WTC11 (cell line): ENCODE measurements at regions not wholly inside any gene's neighbourhood (a gene's known extent, or its start where the extent isn't known, plus 50 kb on each side); places are given as distances from the start of the nearest gene placed in this dataset.

Experiments used
- ATAC-seq: fragments of 200-7000 bp; cut with Tn5 transposase; 2 replicates; pipeline ENCODE4 v1.10.0; 2021; ENCODE audit warnings: mild to moderate bottlenecking, moderate library complexity
- CTCF ChIA-PET: fragments of 300-600 bp; sonication (Branson Sonifier 250); formaldehyde crosslinking; loops from one replicate; lab custom pipeline; 2021; ENCODE audit warnings: antibody characterized with exemption; lab: Charles Lee
- POLR2A ChIA-PET: fragments of 350-600 bp; sonication (Branson Sonifier 250); formaldehyde crosslinking; loops from one replicate; lab custom pipeline; 2021; ENCODE audit warnings: antibody characterized with exemption; lab: Charles Lee
- DNase-seq: peaks from one replicate; pipeline ENCODE4 v3.0.0; 2021; ENCODE audit warnings: low spot score
- H3K27ac Mint-ChIP-seq: 2 replicates; pipeline ENCODE4 v1.8.0; 2021; ENCODE audit warnings: mixed read lengths
- H3K27me3 Mint-ChIP-seq: 2 replicates; pipeline ENCODE4 v1.8.0; 2021; ENCODE audit warnings: low read depth, mild to moderate bottlenecking, moderate library complexity, mixed read lengths
- H3K36me3 Mint-ChIP-seq: 2 replicates; pipeline ENCODE4 v1.8.0; 2021; ENCODE audit warnings: mixed read lengths
- H3K4me1 Mint-ChIP-seq: 2 replicates; pipeline ENCODE4 v1.8.0; 2022; ENCODE audit warnings: mixed read lengths
- H3K4me3 Mint-ChIP-seq: 2 replicates; pipeline ENCODE4 v1.8.0; 2021; ENCODE audit warnings: mild to moderate bottlenecking, moderate library complexity, mixed read lengths
- H3K9me3 Mint-ChIP-seq: 2 replicates; pipeline ENCODE4 v1.8.0; 2021; ENCODE audit warnings: mixed read lengths
- CREB1 ChIP-seq: sonication (generic); formaldehyde crosslinking; IDR thresholded peaks from 2 replicates; pipeline ENCODE4 v1.8.0; 2023; ENCODE audit warnings: mild to moderate bottlenecking, missing genetic modification reagents
- CREM ChIP-seq: sonication (generic); formaldehyde crosslinking; IDR thresholded peaks from 2 replicates; pipeline ENCODE4 v1.8.1; 2022; ENCODE audit warnings: mild to moderate bottlenecking, missing genetic modification reagents, moderate library complexity
- CTCF ChIP-seq: fragments of 200-600 bp; IDR thresholded peaks from 2 replicates; pipeline ENCODE4 v1.8.0; 2022; ENCODE audit warnings: antibody characterized with exemption
- ELF4 ChIP-seq: sonication (generic); formaldehyde crosslinking; IDR thresholded peaks from 2 replicates; pipeline ENCODE4 v1.8.1; 2022; ENCODE audit warnings: low read depth, mild to moderate bottlenecking, moderate library complexity, missing genetic modification reagents
- ETV6 ChIP-seq: sonication (generic); formaldehyde crosslinking; IDR thresholded peaks from 2 replicates; pipeline ENCODE4 v1.8.1; 2022; ENCODE audit warnings: mild to moderate bottlenecking, missing genetic modification reagents
- FOXJ3 ChIP-seq: sonication (generic); formaldehyde crosslinking; IDR thresholded peaks from 2 replicates; pipeline ENCODE4 v1.9.0; 2021; ENCODE audit warnings: missing genetic modification reagents, mild to moderate bottlenecking, borderline replicate concordance
- GABPB1 ChIP-seq: sonication (generic); formaldehyde crosslinking; IDR thresholded peaks from 2 replicates; pipeline ENCODE4 v1.8.1; 2023; ENCODE audit warnings: mild to moderate bottlenecking, missing genetic modification reagents
- GRHL2 ChIP-seq: fragments of 250-450 bp; sonication (Bioruptor Pico); IDR thresholded peaks from 2 replicates; pipeline ENCODE4 v1.8.0; 2022; ENCODE audit warnings: mild to moderate bottlenecking, moderate library complexity; ENCODE audit not compliant: insufficient replicate concordance, severe bottlenecking
- MLX ChIP-seq: sonication (generic); formaldehyde crosslinking; IDR thresholded peaks from 2 replicates; pipeline ENCODE4 v1.8.1; 2023; ENCODE audit warnings: mild to moderate bottlenecking, missing genetic modification reagents, moderate library complexity
- MXD4 ChIP-seq: fragments of 250-450 bp; sonication (Bioruptor Pico); IDR thresholded peaks from 2 replicates; pipeline ENCODE4 v1.8.0; 2021; ENCODE audit warnings: mild to moderate bottlenecking, moderate library complexity, borderline replicate concordance
- NFYB ChIP-seq: sonication (generic); formaldehyde crosslinking; conservative IDR thresholded peaks from 2 replicates; pipeline ENCODE4 v1.8.0; 2022; ENCODE audit warnings: low read depth, missing genetic modification reagents
- SMAD3 ChIP-seq: sonication (generic); formaldehyde crosslinking; IDR thresholded peaks from 2 replicates; pipeline ENCODE4 v1.8.0; 2022; ENCODE audit warnings: missing genetic modification reagents, mild to moderate bottlenecking, borderline replicate concordance
- USF1 ChIP-seq: sonication (generic); formaldehyde crosslinking; IDR thresholded peaks from 2 replicates; pipeline ENCODE4 v1.8.0; 2022; ENCODE audit warnings: mild to moderate bottlenecking, missing genetic modification reagents
- ZNF317 ChIP-seq: sonication (generic); formaldehyde crosslinking; IDR thresholded peaks from 2 replicates; pipeline ENCODE4 v1.8.1; 2023; ENCODE audit warnings: low read depth, mild to moderate bottlenecking, moderate library complexity, missing genetic modification reagents, borderline replicate concordance
- ZNF532 ChIP-seq: fragments of 250-450 bp; sonication (Bioruptor Pico); IDR thresholded peaks from 2 replicates; pipeline ENCODE4 v1.9.0; 2021; ENCODE audit warnings: mild to moderate bottlenecking, borderline replicate concordance
- ZNF671 ChIP-seq: fragments of 250-450 bp; sonication (Bioruptor Pico); IDR thresholded peaks from 2 replicates; pipeline ENCODE4 v1.8.0; 2021; ENCODE audit warnings: mild to moderate bottlenecking
- TF ChIP-seq, protein P1 (sequence below): fragments of 250-450 bp; sonication (Bioruptor Pico); conservative IDR thresholded peaks from 2 replicates; pipeline ENCODE4 v1.9.0; 2021; ENCODE audit warnings: mild to moderate bottlenecking
- TF ChIP-seq, protein P2 (sequence below): sonication (generic); formaldehyde crosslinking; IDR thresholded peaks from 2 replicates; pipeline ENCODE4 v1.8.0; 2023; ENCODE audit warnings: missing genetic modification reagents
- TF ChIP-seq, protein P3 (sequence below): sonication (generic); formaldehyde crosslinking; IDR thresholded peaks from 2 replicates; pipeline ENCODE4 v1.8.0; 2022; ENCODE audit warnings: mild to moderate bottlenecking, missing genetic modification reagents
- TF ChIP-seq, protein P4 (sequence below): fragments of 250-450 bp; sonication (Bioruptor Pico); IDR thresholded peaks from 2 replicates; pipeline ENCODE4 v1.9.0; 2021; ENCODE audit warnings: moderate library complexity, mild to moderate bottlenecking, inconsistent platforms, borderline replicate concordance
- TF ChIP-seq, protein P5 (sequence below): sonication (generic); formaldehyde crosslinking; IDR thresholded peaks from 2 replicates; pipeline ENCODE4 v1.8.1; 2023; ENCODE audit warnings: mild to moderate bottlenecking, missing genetic modification reagents

GRCh38 chr5:51302343-51302742 lies 80.9 kb upstream of the ISL1 start:
- H3K4me3 Mint-ChIP-seq, result no peak overlapping the region
- ChIA-PET CTCF (no interaction called here), POLR2A (no interaction called here)
- H3K27ac Mint-ChIP-seq, result no peak overlapping the region
- no peak for ATAC-seq
- peaks cover 43% of the 10 kb centered on the region for H3K36me3 Mint-ChIP-seq
- TF ChIP-seq, protein P1, sequence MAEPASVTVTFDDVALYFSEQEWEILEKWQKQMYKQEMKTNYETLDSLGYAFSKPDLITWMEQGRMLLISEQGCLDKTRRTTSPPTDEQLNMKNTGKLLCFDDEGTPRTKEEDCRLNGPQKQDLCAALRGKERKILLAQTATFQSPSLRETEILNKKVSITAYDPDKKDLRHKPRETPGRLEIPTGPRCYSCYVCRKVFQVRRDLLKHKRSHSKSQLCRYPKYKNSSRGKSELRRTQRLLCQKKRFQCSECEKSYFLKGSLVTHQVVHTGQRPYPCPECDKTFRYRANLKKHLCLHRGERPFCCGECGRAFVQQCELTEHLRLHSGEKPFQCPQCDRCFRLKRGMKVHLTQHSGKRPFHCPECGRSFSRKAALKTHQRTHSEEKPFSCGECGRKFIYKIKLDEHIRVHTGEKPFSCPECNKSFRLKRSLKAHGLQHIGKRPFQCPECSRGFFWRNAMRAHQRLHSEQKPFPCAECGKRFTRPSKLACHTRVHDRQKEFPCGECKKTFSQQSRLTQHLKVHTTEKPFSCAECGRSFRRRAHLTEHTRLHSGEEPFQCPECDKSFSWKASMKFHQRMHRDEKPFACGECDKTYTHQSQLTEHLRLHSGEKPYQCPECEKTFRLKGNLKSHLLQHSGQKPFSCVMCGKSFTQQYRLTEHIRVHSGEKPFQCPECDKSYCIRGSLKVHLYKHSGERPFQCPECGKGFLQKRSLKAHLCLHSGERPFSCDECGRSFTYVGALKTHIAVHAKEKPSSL (CRISPR knock-in tag), result no peak
- H3K27me3 Mint-ChIP-seq, result no peaks in the 10 kb centered on the region; the same call in 1 of the 2 replicates
- no peak for DNase-seq
- peaks cover 47% of the 10 kb centered on the region for H3K9me3 Mint-ChIP-seq
- H3K4me1 Mint-ChIP-seq, result no peaks in the 10 kb centered on the region

GRCh38 chr5:51326844-51327243 lies 56.4 kb upstream of the ISL1 start:
- CTCF ChIA-PET, result no interaction called here
- Mint-ChIP-seq H3K36me3 (no peaks in the 10 kb centered on the region), H3K9me3 (no peaks in the 10 kb centered on the region), H3K4me3 (no peak overlapping the region), H3K27me3 (no peaks in the 10 kb centered on the region), H3K27ac (no peak overlapping the region), H3K4me1 (peaks cover 13% of the 10 kb centered on the region)
- POLR2A ChIA-PET, result no interaction called here
- no peak for TF ChIP-seq ELF4 (CRISPR knock-in tag)
- no peak for TF ChIP-seq CREM (CRISPR knock-in tag)
- TF ChIP-seq, protein P2, sequence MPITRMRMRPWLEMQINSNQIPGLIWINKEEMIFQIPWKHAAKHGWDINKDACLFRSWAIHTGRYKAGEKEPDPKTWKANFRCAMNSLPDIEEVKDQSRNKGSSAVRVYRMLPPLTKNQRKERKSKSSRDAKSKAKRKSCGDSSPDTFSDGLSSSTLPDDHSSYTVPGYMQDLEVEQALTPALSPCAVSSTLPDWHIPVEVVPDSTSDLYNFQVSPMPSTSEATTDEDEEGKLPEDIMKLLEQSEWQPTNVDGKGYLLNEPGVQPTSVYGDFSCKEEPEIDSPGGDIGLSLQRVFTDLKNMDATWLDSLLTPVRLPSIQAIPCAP (CRISPR knock-in tag), result no peak
- TF ChIP-seq, protein P3, sequence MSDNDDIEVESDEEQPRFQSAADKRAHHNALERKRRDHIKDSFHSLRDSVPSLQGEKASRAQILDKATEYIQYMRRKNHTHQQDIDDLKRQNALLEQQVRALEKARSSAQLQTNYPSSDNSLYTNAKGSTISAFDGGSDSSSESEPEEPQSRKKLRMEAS, result no peak
- no peak for TF ChIP-seq FOXJ3
- no peak for TF ChIP-seq ETV6 (CRISPR knock-in tag)
- no peak for TF ChIP-seq MXD4 (CRISPR knock-in tag)
- no peak for TF ChIP-seq ZNF671 (CRISPR knock-in tag)
- TF ChIP-seq, protein P4, sequence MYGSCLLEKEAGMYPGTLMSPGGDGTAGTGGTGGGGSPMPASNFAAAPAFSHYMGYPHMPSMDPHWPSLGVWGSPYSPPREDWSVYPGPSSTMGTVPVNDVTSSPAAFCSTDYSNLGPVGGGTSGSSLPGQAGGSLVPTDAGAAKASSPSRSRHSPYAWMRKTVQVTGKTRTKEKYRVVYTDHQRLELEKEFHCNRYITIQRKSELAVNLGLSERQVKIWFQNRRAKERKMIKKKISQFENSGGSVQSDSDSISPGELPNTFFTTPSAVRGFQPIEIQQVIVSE (CRISPR knock-in tag), result no peak
- TF ChIP-seq, protein P5, sequence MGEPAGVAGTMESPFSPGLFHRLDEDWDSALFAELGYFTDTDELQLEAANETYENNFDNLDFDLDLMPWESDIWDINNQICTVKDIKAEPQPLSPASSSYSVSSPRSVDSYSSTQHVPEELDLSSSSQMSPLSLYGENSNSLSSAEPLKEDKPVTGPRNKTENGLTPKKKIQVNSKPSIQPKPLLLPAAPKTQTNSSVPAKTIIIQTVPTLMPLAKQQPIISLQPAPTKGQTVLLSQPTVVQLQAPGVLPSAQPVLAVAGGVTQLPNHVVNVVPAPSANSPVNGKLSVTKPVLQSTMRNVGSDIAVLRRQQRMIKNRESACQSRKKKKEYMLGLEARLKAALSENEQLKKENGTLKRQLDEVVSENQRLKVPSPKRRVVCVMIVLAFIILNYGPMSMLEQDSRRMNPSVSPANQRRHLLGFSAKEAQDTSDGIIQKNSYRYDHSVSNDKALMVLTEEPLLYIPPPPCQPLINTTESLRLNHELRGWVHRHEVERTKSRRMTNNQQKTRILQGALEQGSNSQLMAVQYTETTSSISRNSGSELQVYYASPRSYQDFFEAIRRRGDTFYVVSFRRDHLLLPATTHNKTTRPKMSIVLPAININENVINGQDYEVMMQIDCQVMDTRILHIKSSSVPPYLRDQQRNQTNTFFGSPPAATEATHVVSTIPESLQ (CRISPR knock-in tag), result no peak
- no peak for TF ChIP-seq MLX
- TF ChIP-seq ZNF317 (CRISPR knock-in tag), result no peak
- TF ChIP-seq CTCF, result no peak
- no peak for TF ChIP-seq ZNF532
- TF ChIP-seq GABPB1 (CRISPR knock-in tag), result no peak
- TF ChIP-seq NFYB (CRISPR knock-in tag), result no peak
- no peak for TF ChIP-seq USF1 (CRISPR knock-in tag)
- no peak for TF ChIP-seq CREB1 (CRISPR knock-in tag)
- TF ChIP-seq GRHL2 (CRISPR knock-in tag), result no peak
- TF ChIP-seq SMAD3 (CRISPR knock-in tag), result no peak
- DNase-seq, result no peak
- ATAC-seq, result no peak
